Transverse colon (tissue), 4 donors: ENCODE measurements at regions not wholly inside any gene's neighbourhood (a gene's known extent, or its start where the extent isn't known, plus 50 kb on each side); places are given as distances from the start of the nearest gene placed in this dataset.

Experiments
- DNase-seq: peaks from one replicate; pipeline ENCODE4 v3.0.0-alpha.2; 2019
- H3K27ac ChIP-seq, 4 donors: fragments of 200-600 bp; sonication (generic); 2 replicates each; pipeline ENCODE4 v1.5.1; 2016 to 2018; ENCODE audit warnings: inconsistent platforms in 4 of 4
- H3K27me3 ChIP-seq: fragments of 200-600 bp; sonication (generic); 2 replicates; pipeline ENCODE4 v1.5.1; 2017; ENCODE audit warnings: inconsistent platforms
- H3K36me3 ChIP-seq, 4 donors: fragments of 200-600 bp; sonication (generic); 2 replicates each; pipeline ENCODE4 v1.5.1; 2017 to 2019; ENCODE audit warnings: inconsistent platforms in 4 of 4
- H3K4me1 ChIP-seq, 4 donors: fragments of 200-600 bp; sonication (generic); 2 replicates each; pipeline ENCODE4 v1.5.1; 2017 to 2020; ENCODE audit warnings: inconsistent platforms in 4 of 4
- H3K4me3 ChIP-seq, 4 donors: fragments of 200-600 bp; sonication (generic); 1 replicate in 1 of 4; 2 replicates in 3 of 4; pipeline versions ENCODE4 v1.5.1 to v1.6.1; 2017 to 2019; ENCODE audit warnings: inconsistent platforms in 4 of 4
- H3K9me3 ChIP-seq, 2 donors: fragments of 200-600 bp; sonication (generic); 2 replicates each; pipeline ENCODE4 v1.5.1; 2017 to 2019; ENCODE audit warnings: inconsistent platforms in 2 of 2
- CTCF ChIP-seq, 5 experiments: fragments of 200-600 bp in 3 of 5; fragments of 450-650 bp in 2 of 5; sonication (generic) in 3 of 5; IDR thresholded peaks; 1 replicate in 2 of 5; 2 replicates in 3 of 5; pipeline ENCODE4 v1.5.1; 2016 to 2017; ENCODE audit warnings: antibody characterized with exemption in 5 of 5, inconsistent platforms in 3 of 5, mild to moderate bottlenecking in 2 of 5, moderate library complexity in 1 of 5
- EP300 ChIP-seq: sonication (generic); formaldehyde crosslinking; IDR thresholded peaks from one replicate; pipeline ENCODE4 v1.6.1; 2017; ENCODE audit warnings: antibody characterized with exemption, low read depth
- POLR2A ChIP-seq: fragments of 450-650 bp; IDR thresholded peaks from one replicate; pipeline ENCODE4 v1.6.1; 2016; ENCODE audit warnings: antibody characterized with exemption, mild to moderate bottlenecking, moderate library complexity
- POLR2AphosphoS5 ChIP-seq, 3 donors: sonication (generic); formaldehyde crosslinking; IDR thresholded peaks; one replicate each; pipeline ENCODE4 v1.6.1; 2016; ENCODE audit warnings: antibody characterized with exemption in 3 of 3
- WGBS, 2 donors: methylation state at CpG; one replicate each; pipeline ENCODE4 v1.1.5; 2018; ENCODE audit warnings: low coverage in 1 of 2; 5-methylcytosine and 5-hydroxymethylcytosine counted together
- in situ Hi-C, 4 donors: fragments of 200-750 bp; cut with MboI; loops; one replicate each; pipeline versions ENCODE4 v1.15.0 to v1.15.1; 2017; ENCODE audit warnings: low sequenced_read_pairs in 3 of 4, low pct_ligation_motif_present in 1 of 4, low pct_unique_long_range_greater_than_20kb in 1 of 4
- intact Hi-C: fragments of 100-400 bp; cut with DNase I; formaldehyde crosslinking; loops from one replicate; pipeline ENCODE4 v1.15.1; 2023; ENCODE audit warnings: low total_unique reads

DNA sequence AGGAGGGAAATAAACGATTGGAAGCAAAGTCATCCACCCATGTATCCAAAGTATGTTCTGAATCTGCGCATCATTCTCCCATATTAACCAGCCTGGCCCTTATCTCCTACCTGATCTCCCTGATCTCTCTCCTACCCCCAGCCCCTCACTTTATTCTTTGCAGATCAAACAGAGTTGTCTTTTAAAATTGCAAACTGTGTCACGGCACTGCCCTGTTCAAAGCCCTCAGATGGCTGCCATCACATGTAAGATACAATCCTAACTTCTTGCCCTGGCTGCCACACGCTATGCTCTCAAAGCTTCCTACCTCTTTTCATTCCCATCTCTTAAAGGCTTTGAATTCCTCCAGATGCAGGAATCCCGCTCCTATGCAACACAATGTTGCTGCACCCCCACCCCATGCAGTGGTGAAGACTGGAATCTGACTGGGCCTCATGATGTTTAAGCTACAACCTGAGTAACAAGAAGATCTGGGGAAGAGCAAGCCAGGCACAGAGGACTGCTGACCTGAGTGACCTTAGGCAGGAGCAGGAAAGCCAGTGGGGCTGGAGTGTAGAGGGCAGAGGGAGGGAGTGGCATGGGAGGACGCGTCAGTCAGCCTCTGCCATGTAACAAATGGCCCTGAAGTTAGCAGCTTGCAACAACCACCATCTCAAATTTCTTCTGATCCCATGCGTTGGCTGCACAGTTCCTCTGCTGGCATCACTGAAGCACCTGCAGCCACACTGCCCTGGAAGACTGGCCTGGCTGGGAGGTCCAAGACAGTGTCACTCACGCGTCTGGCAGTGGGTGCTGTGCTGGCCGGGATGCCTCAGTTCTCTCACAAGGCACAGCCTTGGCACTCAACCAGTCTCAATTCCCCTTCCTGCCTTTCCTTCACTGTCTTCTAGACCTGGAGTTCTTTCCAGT lies 382.8 kb downstream of the BCL11B start:
- TF ChIP-seq POLR2AphosphoS5 (IDR thresholded peaks at IDR 0.05): no peak
- no peak for TF ChIP-seq EP300
- TF ChIP-seq CTCF (IDR thresholded peaks at IDR 0.05): no peak
- TF ChIP-seq POLR2A: no peak
- Histone ChIP-seq H3K4me1 (no peaks in the 10 kb centered on the region), H3K27ac (no peak overlapping the region), H3K27me3 (no peaks in the 10 kb centered on the region), H3K4me3 (no peak overlapping the region), H3K36me3 (no peaks in the 10 kb centered on the region), H3K9me3 (no peaks in the 10 kb centered on the region)
- WGBS, 2 donors: 88 to 93% methylated on average over 3 to 11 of the region's 11 CpGs
- intact Hi-C loops (no loop called here), in situ Hi-C loops (no loop called here)
- no peak for DNase-seq

- intact Hi-C loops: no loop called here
- no peak for TF ChIP-seq EP300
- no peak for TF ChIP-seq POLR2A
- TF ChIP-seq POLR2AphosphoS5 (IDR thresholded peaks at IDR 0.05): no peak
- no peak for TF ChIP-seq CTCF (IDR thresholded peaks at IDR 0.05)
- in situ Hi-C loops: no loop called here
- Histone ChIP-seq H3K4me3 (no peak overlapping the region), H3K9me3 (no peaks in the 10 kb centered on the region), H3K27ac (no peak overlapping the region), H3K27me3 (no peaks in the 10 kb centered on the region), H3K36me3 (no peaks in the 10 kb centered on the region), H3K4me1 (no peaks in the 10 kb centered on the region)
- no peak for DNase-seq
- WGBS, 2 donors: 79% methylated on average over 8 of the region's 8 CpGs; no CpG with 5 or more reads in 1 of the 2 donors
These were observed 382.2 kb downstream of the BCL11B start for GRCh38 chr14:98889836-98890185.

DNA sequence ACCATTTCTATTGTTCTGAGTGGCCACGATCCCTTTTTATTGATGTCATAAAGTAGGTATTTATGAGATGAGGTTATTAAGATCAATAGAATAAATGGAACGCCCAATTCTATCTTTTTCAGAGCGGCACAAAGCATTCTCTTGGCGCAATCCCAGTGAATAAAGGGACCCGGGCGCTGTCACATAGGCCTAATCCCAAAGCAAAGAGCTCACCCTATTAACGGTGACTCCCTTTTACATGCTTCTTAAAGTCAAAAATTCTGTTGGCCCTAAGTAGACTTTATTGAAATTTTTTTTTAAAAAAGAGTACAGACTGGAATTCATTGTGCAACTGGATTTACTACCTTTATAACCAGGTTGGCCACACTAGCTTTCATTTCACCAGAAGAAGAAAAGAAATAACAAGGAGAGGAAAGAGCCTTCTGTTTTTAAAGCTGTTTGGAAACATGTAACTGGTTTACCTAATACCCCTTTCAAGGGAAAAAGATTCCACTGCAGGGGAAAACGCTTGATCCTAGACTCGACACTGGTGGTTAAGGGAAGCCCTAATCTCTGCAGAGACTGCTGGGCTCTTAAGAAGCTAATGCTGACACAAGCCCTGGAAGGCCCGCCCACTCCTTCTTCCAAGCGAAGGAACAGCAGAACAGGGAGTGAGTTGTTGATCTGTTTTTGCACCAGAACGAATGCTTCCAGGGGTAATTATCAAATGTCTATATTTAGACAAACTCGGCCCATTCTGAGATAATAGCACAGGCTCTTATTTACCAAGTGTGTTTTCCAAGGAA lies 381.2 kb downstream of the BCL11B start:
- WGBS, 2 donors: 43 to 48% methylated on average over 7 to 13 of the region's 13 CpGs
- intact Hi-C loops (no loop called here), in situ Hi-C loops (no loop called here)
- Histone ChIP-seq H3K4me3 (no peak overlapping the region), H3K27me3 (no peaks in the 10 kb centered on the region), H3K4me1 (no peaks in the 10 kb centered on the region), H3K36me3 (no peaks in the 10 kb centered on the region), H3K9me3 (no peaks in the 10 kb centered on the region), H3K27ac (no peak overlapping the region)
- no peak for DNase-seq
- TF ChIP-seq POLR2A (no peak), EP300 (no peak), POLR2AphosphoS5 (IDR thresholded peaks at IDR 0.05) (no peak), CTCF (IDR thresholded peaks at IDR 0.05) (no peak)

DNA sequence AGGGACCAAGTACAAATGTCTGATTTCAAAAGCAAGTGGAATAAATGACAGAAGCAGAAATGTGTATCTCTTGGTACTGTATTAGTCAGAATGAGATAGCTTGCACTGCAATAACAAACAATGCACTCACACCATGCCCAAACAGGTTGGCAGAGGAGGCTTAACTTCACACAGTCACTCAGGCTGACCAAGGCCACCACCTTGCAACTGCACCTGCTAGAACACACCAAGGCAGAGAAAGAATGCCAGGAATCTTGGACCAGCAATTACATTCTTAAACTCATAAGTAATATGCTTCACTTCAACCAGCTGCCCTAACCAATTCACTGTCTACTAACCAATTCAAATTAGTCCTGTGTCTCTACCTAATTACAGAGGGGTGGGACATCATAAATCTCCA lies 378.3 kb downstream of the BCL11B start:
- intact Hi-C loops (no loop called here), in situ Hi-C loops (no loop called here)
- Histone ChIP-seq H3K4me1 (no peaks in the 10 kb centered on the region), H3K27me3 (no peaks in the 10 kb centered on the region), H3K27ac (no peak overlapping the region), H3K4me3 (no peak overlapping the region), H3K36me3 (no peaks in the 10 kb centered on the region), H3K9me3 (no peaks in the 10 kb centered on the region)
- no peak for DNase-seq
- no peak for TF ChIP-seq EP300
- TF ChIP-seq POLR2A: no peak
- TF ChIP-seq POLR2AphosphoS5 (IDR thresholded peaks at IDR 0.05): no peak
- no peak for TF ChIP-seq CTCF (IDR thresholded peaks at IDR 0.05)
